ENCODE measurements at regions not wholly inside any gene's neighbourhood (a gene's known extent, or its start where the extent isn't known, plus 50 kb on each side); places are given as distances from the start of the nearest gene placed in this dataset.

DNA sequence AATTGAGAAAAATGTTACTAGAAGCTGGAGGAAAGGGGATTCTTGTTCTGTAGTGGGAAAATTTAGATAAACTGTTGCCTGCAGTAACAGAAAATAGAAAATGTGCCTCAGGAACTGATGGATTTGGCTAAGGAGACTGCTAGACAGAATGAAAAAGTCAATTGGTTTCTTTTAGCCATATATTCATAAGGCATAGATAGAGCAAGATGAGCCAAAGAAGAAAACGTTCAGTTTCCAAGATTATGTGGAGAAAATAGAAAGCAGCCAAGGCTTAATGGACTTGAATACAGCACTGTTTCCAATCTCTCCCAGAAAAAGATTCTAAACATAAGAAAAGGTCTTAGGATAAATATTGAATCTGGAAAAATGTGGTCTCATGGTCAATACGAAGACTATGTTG is 115.1 kb upstream of the TCF21 start:
- Mint-ChIP-seq H3K4me3 (no peak overlapping the region), H3K36me3 (ENCODE audit: low read depth) (no peaks in the 10 kb centered on the region), H3K9me3 (no peaks in the 10 kb centered on the region), H3K27me3 (peaks cover 17% of the 10 kb centered on the region), H3K27ac (no peak overlapping the region), H3K4me1 (ENCODE audit: low read depth) (peaks cover 3% of the 10 kb centered on the region)
- POLR2A ChIA-PET, result interaction anchor here (0.5 kb wide), 1 partner anchor 35 kb away, joined by 3 read pairs; no protein-coding TSS in a partner anchor
- TF ChIP-seq, protein P1, sequence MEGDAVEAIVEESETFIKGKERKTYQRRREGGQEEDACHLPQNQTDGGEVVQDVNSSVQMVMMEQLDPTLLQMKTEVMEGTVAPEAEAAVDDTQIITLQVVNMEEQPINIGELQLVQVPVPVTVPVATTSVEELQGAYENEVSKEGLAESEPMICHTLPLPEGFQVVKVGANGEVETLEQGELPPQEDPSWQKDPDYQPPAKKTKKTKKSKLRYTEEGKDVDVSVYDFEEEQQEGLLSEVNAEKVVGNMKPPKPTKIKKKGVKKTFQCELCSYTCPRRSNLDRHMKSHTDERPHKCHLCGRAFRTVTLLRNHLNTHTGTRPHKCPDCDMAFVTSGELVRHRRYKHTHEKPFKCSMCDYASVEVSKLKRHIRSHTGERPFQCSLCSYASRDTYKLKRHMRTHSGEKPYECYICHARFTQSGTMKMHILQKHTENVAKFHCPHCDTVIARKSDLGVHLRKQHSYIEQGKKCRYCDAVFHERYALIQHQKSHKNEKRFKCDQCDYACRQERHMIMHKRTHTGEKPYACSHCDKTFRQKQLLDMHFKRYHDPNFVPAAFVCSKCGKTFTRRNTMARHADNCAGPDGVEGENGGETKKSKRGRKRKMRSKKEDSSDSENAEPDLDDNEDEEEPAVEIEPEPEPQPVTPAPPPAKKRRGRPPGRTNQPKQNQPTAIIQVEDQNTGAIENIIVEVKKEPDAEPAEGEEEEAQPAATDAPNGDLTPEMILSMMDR (IDR thresholded peaks at IDR 0.05), result no peak
- no peak for ATAC-seq
- CTCF ChIA-PET, result interaction anchor here (0.8 to 1.3 kb wide), 2 partner anchors 10 to 44 kb away, joined by 3 to 4 read pairs; no protein-coding TSS in a partner anchor
- intact Hi-C loops (cut with micrococcal nuclease), result no loop called here
- DNase-seq, result no peak

- H3K27ac Mint-ChIP-seq, result no peak overlapping the region
- no peak for DNase-seq
- H3K27me3 Mint-ChIP-seq, result peaks cover 17% of the 10 kb centered on the region
- peaks cover 3% of the 10 kb centered on the region for H3K4me1 Mint-ChIP-seq (ENCODE audit: low read depth)
- no peak overlapping the region for H3K4me3 Mint-ChIP-seq
- no peak for ATAC-seq
- CTCF ChIA-PET, result interaction anchor here (0.8 kb wide), 1 partner anchor 11 kb away, joined by 3 read pairs; no protein-coding TSS in a partner anchor
- H3K9me3 Mint-ChIP-seq, result no peaks in the 10 kb centered on the region
- POLR2A ChIA-PET, result no interaction called here
- no peaks in the 10 kb centered on the region for H3K36me3 Mint-ChIP-seq (ENCODE audit: low read depth)
- intact Hi-C loops (cut with micrococcal nuclease), result no loop called here
- TF ChIP-seq, protein P1 (IDR thresholded peaks at IDR 0.05), result no peak
These were observed 114.6 kb upstream of the TCF21 start for GRCh38 chr6:133774356-133774755.

- no peaks in the 10 kb centered on the region for H3K36me3 Mint-ChIP-seq (ENCODE audit: low read depth)
- ATAC-seq, result no peak
- TF ChIP-seq, protein P1 (IDR thresholded peaks at IDR 0.05), result no peak
- CTCF ChIA-PET, result no interaction called here
- H3K9me3 Mint-ChIP-seq, result no peaks in the 10 kb centered on the region
- H3K27ac Mint-ChIP-seq, result no peak overlapping the region
- no peak overlapping the region for H3K4me3 Mint-ChIP-seq
- H3K27me3 Mint-ChIP-seq, result peaks cover 6% of the 10 kb centered on the region
- POLR2A ChIA-PET, result no interaction called here
- intact Hi-C loops (cut with micrococcal nuclease), result no loop called here
- H3K4me1 Mint-ChIP-seq (ENCODE audit: low read depth), result peaks cover 3% of the 10 kb centered on the region
- DNase-seq, result no peak
These were observed 110.3 kb upstream of the TCF21 start for GRCh38 chr6:133778414-133779130.

DNA sequence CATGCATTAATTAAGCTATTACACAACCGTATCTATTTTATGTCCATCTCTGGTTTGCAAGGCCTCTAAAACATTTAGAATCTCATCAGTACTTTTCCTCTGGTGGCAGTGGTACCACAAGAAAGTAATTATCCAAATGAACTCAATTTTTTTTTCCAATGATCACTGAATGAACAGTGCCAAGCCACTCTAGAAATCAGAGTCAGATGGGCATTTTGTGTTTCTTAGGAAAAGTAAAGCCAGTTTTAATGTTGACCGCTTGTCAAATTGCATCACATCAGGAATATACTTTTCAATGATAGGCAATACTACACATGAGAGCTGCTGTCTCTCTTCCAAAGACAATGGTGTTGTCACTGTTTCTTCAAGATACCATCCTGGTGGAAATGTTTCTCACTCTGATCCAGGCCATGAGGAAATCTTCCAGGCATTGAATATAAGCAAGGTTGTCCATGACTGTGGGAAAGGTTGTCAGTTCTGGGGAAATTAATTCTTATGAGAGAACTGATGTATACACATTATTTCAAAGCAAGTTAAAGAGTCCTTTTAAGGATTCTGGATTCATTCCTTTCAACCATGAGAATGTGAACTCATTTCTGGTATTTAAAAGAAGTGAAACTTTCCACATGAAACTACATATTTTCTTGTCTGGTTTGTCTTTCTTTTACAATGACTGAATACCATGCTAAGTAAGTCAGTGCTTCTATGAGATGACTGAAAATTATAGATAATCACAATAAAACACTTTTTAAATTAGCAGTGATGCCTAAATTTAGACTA is 108.8 kb upstream of the TCF21 start:
- POLR2A ChIA-PET, result no interaction called here
- Mint-ChIP-seq H3K4me3 (no peak overlapping the region), H3K4me1 (ENCODE audit: low read depth) (no peaks in the 10 kb centered on the region), H3K27ac (no peak overlapping the region), H3K27me3 (peaks cover 4% of the 10 kb centered on the region), H3K9me3 (no peaks in the 10 kb centered on the region), H3K36me3 (ENCODE audit: low read depth) (no peaks in the 10 kb centered on the region)
- ATAC-seq, result no peak
- no peak for DNase-seq
- CTCF ChIA-PET, result no interaction called here
- intact Hi-C loops (cut with micrococcal nuclease), result no loop called here
- TF ChIP-seq, protein P1 (IDR thresholded peaks at IDR 0.05), result no peak

GRCh38 chr6:133786016-133786415 is 102.9 kb upstream of the TCF21 start:
- Mint-ChIP-seq H3K27me3 (peaks cover 9% of the 10 kb centered on the region), H3K4me1 (ENCODE audit: low read depth) (no peaks in the 10 kb centered on the region), H3K27ac (no peak overlapping the region), H3K36me3 (ENCODE audit: low read depth) (no peaks in the 10 kb centered on the region), H3K4me3 (no peak overlapping the region), H3K9me3 (no peaks in the 10 kb centered on the region)
- ATAC-seq, result no peak
- no peak for DNase-seq
- intact Hi-C loops (cut with micrococcal nuclease), result no loop called here
- TF ChIP-seq, protein P1 (IDR thresholded peaks at IDR 0.05), result no peak
- POLR2A ChIA-PET, result no interaction called here
- CTCF ChIA-PET, result no interaction called here

All from activated CD8-positive, alpha-beta T cell treated with anti-CD3 and anti-CD28 coated beads for 36 hours (primary cell).